Prostate gland (tissue), 2 donors: ENCODE measurements at regions not wholly inside any gene's neighbourhood (a gene's known extent, or its start where the extent isn't known, plus 50 kb on each side); places are given as distances from the start of the nearest gene placed in this dataset.

Source experiments
- CTCF ChIP-seq, 4 experiments: fragments of 200-600 bp in 2 of 4; fragments of 450-650 bp in 2 of 4; sonication (generic) in 2 of 4; IDR thresholded peaks; 1 replicate in 3 of 4; 2 replicates in 1 of 4; pipeline ENCODE4 v1.5.1; 2016 to 2019; ENCODE audit warnings: antibody characterized with exemption in 4 of 4, mild to moderate bottlenecking in 2 of 4, moderate library complexity in 2 of 4
- POLR2A ChIP-seq: fragments of 450-650 bp; IDR thresholded peaks from one replicate; pipeline ENCODE4 v1.6.1; 2016; ENCODE audit warnings: antibody characterized with exemption, mild to moderate bottlenecking

- TF ChIP-seq CTCF (IDR thresholded peaks at IDR 0.05) (no peak), POLR2A (no peak)
Observed at GRCh38 chrX:140440876-140441275, 64.0 kb downstream of the SOX3 start.
